H1 (cell line): ENCODE measurements at regions not wholly inside any gene's neighbourhood (a gene's known extent, or its start where the extent isn't known, plus 50 kb on each side); places are given as distances from the start of the nearest gene placed in this dataset.

ENCODE experiments used
- CTCF ChIA-PET: fragments of 300-600 bp; sonication (Branson Sonifier 250); formaldehyde crosslinking; loops from one replicate; lab custom pipeline; 2021; ENCODE audit not compliant: partially characterized antibody; lab: Charles Lee
- POLR2A ChIA-PET: fragments of 300-600 bp; sonication (Branson Sonifier 250); formaldehyde crosslinking; loops from one replicate; lab custom pipeline; 2021; ENCODE audit warnings: inconsistent platforms; ENCODE audit not compliant: partially characterized antibody; lab: Charles Lee
- DNase-seq, 2 experiments: peaks; one replicate each; pipeline versions ENCODE4 v3.0.0 to v3.0.0-alpha.2; 2010 to 2022; ENCODE audit warnings: low spot score in 2 of 2, low read depth in 1 of 2, mixed read lengths in 1 of 2
- FAIRE-seq: peaks from 2 replicates; lab custom pipeline; 2011; peaks lifted over from hg19 to GRCh38; lab: Jason Lieb, UNC
- H2AFZ ChIP-seq: 2 replicates; pipeline ENCODE4 v1.8.1; 2012; ENCODE audit warnings: low read length, inconsistent platforms
- H2AK5ac ChIP-seq: 2 replicates; pipeline ENCODE4 v1.6.1; 2013; ENCODE audit warnings: low read depth, low read length
- H2BK120ac ChIP-seq: replicated peaks from 2 replicates; pipeline ENCODE3; 2013; ENCODE audit warnings: low read depth, low read length, inconsistent platforms
- H2BK12ac ChIP-seq: 2 replicates; pipeline ENCODE4 v1.6.1; 2013; ENCODE audit warnings: low read depth, low read length
- H2BK15ac ChIP-seq: 2 replicates; pipeline ENCODE4 v1.6.1; 2013; ENCODE audit warnings: low read length
- H2BK20ac ChIP-seq: 2 replicates; pipeline ENCODE4 v1.6.1; 2013; ENCODE audit warnings: low read length
- H2BK5ac ChIP-seq: 2 replicates; pipeline ENCODE4 v1.6.1; 2013; ENCODE audit warnings: low read depth, low read length
- H3K14ac ChIP-seq: 2 replicates; pipeline ENCODE4 v1.6.1; 2013; ENCODE audit warnings: inconsistent platforms; ENCODE audit not compliant: insufficient read length
- H3K18ac ChIP-seq: 2 replicates; pipeline ENCODE4 v1.6.1; 2013; ENCODE audit warnings: low read length; ENCODE audit errors: extremely low read depth
- H3K23ac ChIP-seq: 2 replicates; pipeline ENCODE4 v1.6.1; 2013; ENCODE audit warnings: inconsistent platforms; ENCODE audit not compliant: insufficient read length
- H3K23me2 ChIP-seq: 2 replicates; pipeline ENCODE4 v1.6.1; 2013; ENCODE audit warnings: low read depth, low read length
- H3K27ac ChIP-seq: 2 replicates; pipeline ENCODE4 v1.6.1; 2011; ENCODE audit warnings: low read depth, low read length, inconsistent platforms
- H3K27me3 ChIP-seq, 4 experiments: replicated peaks in 1 of 4; 1 replicate in 1 of 4; 2 replicates in 3 of 4; pipeline versions ENCODE4 v1.6.1 to v1.8.1; 2011 to 2013; ENCODE audit warnings: low read length in 3 of 4, mild to moderate bottlenecking in 3 of 4, inconsistent platforms in 2 of 4, mixed read lengths in 2 of 4, moderate library complexity in 1 of 4; ENCODE audit not compliant: control insufficient read depth in 3 of 4, insufficient read depth in 3 of 4; ENCODE audit errors: extremely low read depth in 1 of 4
- H3K36me3 ChIP-seq, 4 experiments: 2 replicates each; pipeline versions ENCODE4 v1.6.1 to v1.8.1; 2011 to 2013; ENCODE audit warnings: mild to moderate bottlenecking in 4 of 4, low read length in 3 of 4, moderate library complexity in 2 of 4, control low read depth in 1 of 4, inconsistent platforms in 1 of 4; ENCODE audit not compliant: insufficient read depth in 4 of 4, control insufficient read depth in 2 of 4
- H3K4ac ChIP-seq: replicated peaks from 2 replicates; pipeline ENCODE3; 2013; ENCODE audit warnings: low read length, low read depth, mixed read lengths, inconsistent platforms; ENCODE audit not compliant: insufficient read length
- H3K4me1 ChIP-seq, 4 experiments: replicated peaks in 1 of 4; 1 replicate in 1 of 4; 2 replicates in 3 of 4; pipeline versions ENCODE4 v1.6.1 to v1.8.1; 2011 to 2013; ENCODE audit warnings: low read length in 3 of 4, inconsistent platforms in 2 of 4, mixed read lengths in 1 of 4; ENCODE audit not compliant: insufficient read depth in 4 of 4, control insufficient read depth in 3 of 4
- H3K4me2 ChIP-seq, 2 experiments: 2 replicates each; pipeline versions ENCODE4 v1.6.1 to v1.8.1; 2011 to 2013; ENCODE audit warnings: low read depth in 2 of 2, low read length in 2 of 2, control low read depth in 1 of 2, inconsistent platforms in 1 of 2, mild to moderate bottlenecking in 1 of 2; ENCODE audit not compliant: insufficient read depth in 1 of 2
- H3K4me3 ChIP-seq, 4 experiments: fragments of 200-600, 300-600 bp in 1 of 4; sonication (generic), shearing (Covaris generic), sonication (Bioruptor Twin) in 1 of 4; 2 replicates each; pipeline versions ENCODE4 v1.5.1 to v1.8.1; 2011 to 2016; ENCODE audit warnings: low read length in 4 of 4, low read depth in 3 of 4, control low read depth in 2 of 4, inconsistent platforms in 2 of 4, mild to moderate bottlenecking in 2 of 4, mixed read lengths in 1 of 4, moderate library complexity in 1 of 4; ENCODE audit not compliant: insufficient read depth in 2 of 4; ENCODE audit errors: extremely low read depth in 1 of 4
- H3K56ac ChIP-seq: replicated peaks from 2 replicates; pipeline ENCODE3; 2013; ENCODE audit warnings: low read depth, mild to moderate bottlenecking, mixed read lengths, low read length, inconsistent platforms; ENCODE audit not compliant: insufficient read length
- H3K79me1 ChIP-seq: 2 replicates; pipeline ENCODE4 v1.6.1; 2013; ENCODE audit warnings: low read depth, low read length, control low read depth
- H3K79me2 ChIP-seq, 2 experiments: 2 replicates each; pipeline versions ENCODE4 v1.6.1 to v1.8.1; 2012 to 2013; ENCODE audit warnings: low read length in 2 of 2, mild to moderate bottlenecking in 2 of 2, inconsistent platforms in 1 of 2; ENCODE audit not compliant: insufficient read depth in 2 of 2, control insufficient read depth in 1 of 2
- H3K9ac ChIP-seq, 4 experiments: replicated peaks in 1 of 4; 1 replicate in 1 of 4; 2 replicates in 3 of 4; pipeline versions ENCODE4 v1.6.1 to v1.8.1; 2011 to 2013; ENCODE audit warnings: low read depth in 3 of 4, low read length in 3 of 4, control low read depth in 2 of 4, mild to moderate bottlenecking in 2 of 4, moderate library complexity in 2 of 4, inconsistent platforms in 1 of 4; ENCODE audit errors: extremely low read depth in 1 of 4
- H3K9me3 ChIP-seq, 2 experiments: 2 replicates each; pipeline versions ENCODE4 v1.6.1 to v1.8.1; 2012 to 2013; ENCODE audit warnings: mild to moderate bottlenecking in 2 of 2, moderate library complexity in 2 of 2, control low read depth in 1 of 2, inconsistent platforms in 1 of 2, low read depth in 1 of 2, low read length in 1 of 2, mixed read lengths in 1 of 2; ENCODE audit not compliant: insufficient read depth in 2 of 2
- H4K20me1 ChIP-seq, 2 experiments: replicated peaks in 1 of 2; 2 replicates each; pipeline versions ENCODE3 to v1.8.1; 2011 to 2013; ENCODE audit warnings: inconsistent platforms in 2 of 2, low read length in 2 of 2, mild to moderate bottlenecking in 1 of 2; ENCODE audit not compliant: insufficient read depth in 2 of 2, control insufficient read depth in 1 of 2
- H4K5ac ChIP-seq: 2 replicates; pipeline ENCODE4 v1.6.1; 2013; ENCODE audit warnings: low read length, low read depth, mixed read lengths, inconsistent platforms; ENCODE audit not compliant: insufficient read length
- H4K8ac ChIP-seq: 2 replicates; pipeline ENCODE4 v1.8.0; 2013; ENCODE audit warnings: mild to moderate bottlenecking, moderate library complexity, low read length, inconsistent platforms; ENCODE audit not compliant: insufficient read depth; ENCODE audit errors: extremely low read depth
- H4K91ac ChIP-seq: replicated peaks from 2 replicates; pipeline ENCODE3; 2013; ENCODE audit warnings: low read length, mixed read lengths, inconsistent platforms; ENCODE audit not compliant: insufficient read length
- RFX5 ChIP-seq: IDR thresholded peaks from 2 replicates; pipeline ENCODE4 v1.6.1; 2011; ENCODE audit warnings: low read depth, low read length, improper control_type of control experiment, borderline replicate concordance
- WGBS, 2 experiments: shearing (Covaris generic) in 1 of 2; methylation state at CpG; one replicate each; pipeline versions ENCODE4 v1.1.6 to v1.1.7; 2013 to 2015; ENCODE audit warnings: low lambda C conversion rate in 2 of 2, mixed read lengths in 2 of 2, inconsistent platforms in 1 of 2, low coverage in 1 of 2, missing lambda C conversion rate in 1 of 2; ENCODE audit not compliant: insufficient replicate concordance in 2 of 2, insufficient coverage in 1 of 2, insufficient read length in 1 of 2; ENCODE audit errors: extremely low coverage in 1 of 2, missing lambda C conversion rate in 1 of 2; 5-methylcytosine and 5-hydroxymethylcytosine counted together

DNA sequence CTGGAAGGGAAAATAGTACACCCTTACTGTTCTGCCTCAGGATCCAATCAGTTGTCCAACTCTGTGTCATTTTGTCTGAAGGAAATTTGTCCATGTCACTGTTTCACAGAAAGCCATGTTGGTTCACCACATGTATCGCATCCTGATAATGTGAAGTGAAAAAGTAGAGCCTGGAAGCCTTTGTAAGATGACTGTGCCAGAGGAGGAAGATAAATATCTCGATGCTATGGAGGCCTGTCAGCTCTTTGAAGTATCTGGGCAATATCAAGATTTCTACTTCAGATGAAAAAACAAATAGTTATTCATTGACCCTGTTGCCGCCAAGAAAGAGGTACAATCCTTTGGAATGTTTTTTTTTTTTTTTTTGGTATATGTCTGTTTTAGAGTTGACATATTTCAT, 270.5 kb downstream of the PHF14 start:
- Histone ChIP-seq H3K23me2 (no peaks in the 10 kb centered on the region; the same call in 1 of the 2 replicates), H2BK12ac (no peak overlapping the region), H3K27me3 (no peaks in the 10 kb centered on the region), H2AK5ac (no peak overlapping the region), H4K8ac (no peak overlapping the region), H3K4me1 (no peaks in the 10 kb centered on the region; a peak in 1 of 7 replicates), H2AFZ (no peak overlapping the region), H3K14ac (no peak overlapping the region), H2BK20ac (no peak overlapping the region), H3K4ac (no peak overlapping the region), H2BK5ac (no peak overlapping the region), H3K36me3 (no peaks in the 10 kb centered on the region), H3K9ac (no peak overlapping the region), H3K79me2 (no peaks in the 10 kb centered on the region), H4K91ac (no peak overlapping the region), H3K79me1 (no peaks in the 10 kb centered on the region), H3K4me3 (no peak overlapping the region), H3K9me3 (no peaks in the 10 kb centered on the region), H3K4me2 (no peak overlapping the region), H3K56ac (no peak overlapping the region), H4K5ac (no peak overlapping the region), H3K23ac (no peak overlapping the region), H4K20me1 (no peaks in the 10 kb centered on the region), H2BK120ac (no peak overlapping the region)
- POLR2A ChIA-PET, result no interaction called here
- CTCF ChIA-PET, result no interaction called here
- 96% methylated on average over 3 of the region's 3 CpGs; no CpG with 5 or more reads in 1 of the 2 experiments for WGBS, 2 experiments
- no peak for FAIRE-seq
- no peak for DNase-seq
- TF ChIP-seq RFX5, result no peak
- TF ChIP-seq, all 59 proteins: peak for 0
- Histone ChIP-seq H3K27ac (no peak overlapping the region), H2BK15ac (no peak overlapping the region), H3K18ac (no peak overlapping the region)
